T-cell (primary cell): ENCODE measurements at regions not wholly inside any gene's neighbourhood (a gene's known extent, or its start where the extent isn't known, plus 50 kb on each side); places are given as distances from the start of the nearest gene placed in this dataset.

Experiments used
- ATAC-seq, 4 experiments: fragments of 200-7000 bp in 3 of 4; fragments of 150-1000 bp in 1 of 4; cut with Tn5 transposase; replicated peaks in 1 of 4; 1 replicate in 3 of 4; 2 replicates in 1 of 4; pipeline ENCODE4 v1.10.0; 2021; ENCODE audit warnings: moderate library complexity in 3 of 4, mild to moderate bottlenecking in 2 of 4, moderate number of reproducible peaks in 1 of 4
- CTCF ChIA-PET, 2 donors: fragments of 300-600 bp; sonication (Branson Sonifier 250); formaldehyde crosslinking; loops; one replicate each; lab custom pipeline; 2022; ENCODE audit warnings: antibody characterized with exemption in 2 of 2; lab: Charles Lee
- POLR2A ChIA-PET, 2 donors: fragments of 300-600 bp; sonication (Branson Sonifier 250); formaldehyde crosslinking; loops; one replicate each; lab custom pipeline; 2022; ENCODE audit warnings: antibody characterized with exemption in 2 of 2; lab: Charles Lee
- DNase-seq, 35 experiments: peaks; one replicate each; pipeline versions ENCODE4 v3.0.0 to v3.0.0-alpha.2; 2013 to 2023
- H3K27ac ChIP-seq: one replicate; pipeline ENCODE4 v1.5.1; 2013; ENCODE audit warnings: low read length
- H3K27me3 ChIP-seq, 2 experiments: replicated peaks in 1 of 2; 1 replicate in 1 of 2; 2 replicates in 1 of 2; pipeline versions ENCODE4 v1.6.1 to v1.7.0; 2013; ENCODE audit warnings: low read length in 1 of 2, mixed read lengths in 1 of 2; ENCODE audit not compliant: control insufficient read depth in 2 of 2, insufficient read depth in 2 of 2; ENCODE audit errors: extremely low read depth in 1 of 2
- H3K36me3 ChIP-seq, 2 donors: 1 replicate in 1 of 2; 2 replicates in 1 of 2; pipeline versions ENCODE4 v1.6.1 to v1.7.0; 2013; ENCODE audit warnings: low read length in 1 of 2; ENCODE audit not compliant: control insufficient read depth in 2 of 2, insufficient read depth in 1 of 2; ENCODE audit errors: extremely low read depth in 1 of 2
- H3K4me1 ChIP-seq, 2 experiments: 1 replicate in 1 of 2; 2 replicates in 1 of 2; pipeline versions ENCODE4 v1.6.1 to v1.7.0; 2013; ENCODE audit warnings: low read length in 2 of 2, mixed read lengths in 1 of 2; ENCODE audit not compliant: insufficient read depth in 2 of 2, control insufficient read depth in 1 of 2; ENCODE audit errors: extremely low read depth in 1 of 2
- H3K4me3 ChIP-seq, 2 donors: 1 replicate in 1 of 2; 2 replicates in 1 of 2; pipeline versions ENCODE4 v1.5.1 to v1.7.0; 2013; ENCODE audit warnings: mild to moderate bottlenecking in 2 of 2, low read length in 1 of 2, moderate library complexity in 1 of 2; ENCODE audit not compliant: control insufficient read depth in 1 of 2; ENCODE audit errors: extremely low read depth in 1 of 2
- H3K9me3 ChIP-seq: 2 replicates; pipeline ENCODE4 v1.7.0; 2013
- H3K27ac Mint-ChIP-seq, 2 donors: one replicate each; pipeline ENCODE4 v1.8.0; 2020 to 2021; ENCODE audit warnings: mild to moderate bottlenecking in 2 of 2, mixed read lengths in 2 of 2
- H3K27me3 Mint-ChIP-seq, 2 donors: one replicate each; pipeline ENCODE4 v1.8.0; 2021 to 2022; ENCODE audit warnings: mixed read lengths in 2 of 2
- H3K36me3 Mint-ChIP-seq: one replicate; pipeline ENCODE4 v1.8.0; 2021; ENCODE audit warnings: mixed read lengths
- H3K4me1 Mint-ChIP-seq, 3 donors: one replicate each; pipeline ENCODE4 v1.8.0; 2020 to 2022; ENCODE audit warnings: mixed read lengths in 3 of 3, mild to moderate bottlenecking in 1 of 3
- H3K4me3 Mint-ChIP-seq, 3 donors: one replicate each; pipeline ENCODE4 v1.8.0; 2020 to 2022; ENCODE audit warnings: mild to moderate bottlenecking in 3 of 3, mixed read lengths in 3 of 3, moderate library complexity in 3 of 3
- H3K9me3 Mint-ChIP-seq, 3 donors: one replicate each; pipeline ENCODE4 v1.8.0; 2020 to 2022; ENCODE audit warnings: mixed read lengths in 3 of 3
- WGBS: methylation state at CpG from one replicate; pipeline ENCODE4 v1.1.5; 2013; ENCODE audit warnings: missing lambda C conversion rate; ENCODE audit not compliant: insufficient coverage; 5-methylcytosine and 5-hydroxymethylcytosine counted together

DNA sequence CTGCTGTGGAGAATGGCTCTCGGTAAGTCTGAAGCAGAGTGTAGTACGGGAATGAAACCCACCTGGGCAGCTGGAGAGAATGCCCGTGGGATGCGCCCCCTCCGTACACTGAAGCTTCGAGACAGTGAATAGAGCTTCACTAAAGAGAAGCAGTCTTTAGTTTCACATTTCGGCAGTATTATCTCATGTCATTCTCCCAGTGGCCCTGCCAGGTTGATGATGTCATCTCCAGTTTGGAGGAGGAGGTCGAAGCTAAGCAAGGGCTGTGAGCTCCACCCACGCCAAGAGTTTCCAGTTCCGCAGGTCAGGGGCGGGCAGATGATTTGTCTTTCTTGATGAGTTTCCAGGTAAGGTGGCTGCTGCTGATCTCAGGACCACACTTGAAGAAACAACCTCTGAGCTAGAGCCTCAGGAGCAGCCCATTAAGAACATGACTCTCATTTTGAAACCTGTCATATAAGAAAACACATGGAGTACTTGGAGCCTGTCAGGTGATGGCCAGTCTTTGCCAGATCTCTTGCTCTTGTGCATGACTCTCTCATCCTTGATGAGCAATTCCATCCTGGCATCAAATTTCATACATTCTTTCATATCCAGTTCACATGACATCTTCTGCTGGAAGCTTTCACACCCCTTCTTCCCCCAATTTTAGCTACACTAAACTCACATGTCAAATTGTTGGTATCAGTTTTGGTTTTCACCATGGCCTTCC, 475.0 kb downstream of the RNF144A start:
- ChIA-PET CTCF (no interaction called here), POLR2A (no interaction called here)
- ATAC-seq (no peak), DNase-seq (no peak)
- Mint-ChIP-seq H3K9me3 (no peaks in the 10 kb centered on the region), H3K27ac (no peak overlapping the region), H3K4me1 (no peaks in the 10 kb centered on the region), H3K4me3 (no peak overlapping the region), H3K36me3 (no peaks in the 10 kb centered on the region), H3K27me3 (peaks cover 2 to 5% of the 10 kb centered on the region in 2 donors)
- Histone ChIP-seq H3K4me1 (no peaks in the 10 kb centered on the region), H3K4me3 (no peak overlapping the region), H3K36me3 (no peaks in the 10 kb centered on the region), H3K27me3 (no peaks in the 10 kb centered on the region), H3K27ac (no peak overlapping the region), H3K9me3 (no peaks in the 10 kb centered on the region)
- 97% methylated on average over 5 of the region's 11 CpGs for WGBS

DNA sequence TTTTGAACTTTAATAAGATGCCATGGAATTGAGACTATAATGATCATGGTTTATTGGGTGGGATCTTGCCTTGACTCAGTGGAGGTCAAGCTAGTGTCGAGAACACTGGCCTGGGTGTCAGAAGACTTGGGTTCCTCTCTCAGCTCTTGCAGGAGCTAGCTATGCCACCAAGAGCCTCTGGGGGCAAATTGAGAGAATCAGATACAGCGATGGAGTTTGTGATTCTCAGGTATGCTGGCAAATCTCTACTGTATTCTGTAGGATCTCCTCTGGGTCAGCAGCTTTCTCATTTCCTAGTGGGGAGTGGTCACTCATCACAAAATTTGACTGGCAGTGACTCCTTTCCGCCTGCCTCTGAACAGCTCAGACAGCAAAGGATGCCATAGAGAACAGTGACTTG, 477.0 kb downstream of the RNF144A start:
- Histone ChIP-seq H3K27ac (no peak overlapping the region), H3K4me1 (no peaks in the 10 kb centered on the region), H3K9me3 (no peaks in the 10 kb centered on the region), H3K27me3 (no peaks in the 10 kb centered on the region), H3K4me3 (no peak overlapping the region), H3K36me3 (no peaks in the 10 kb centered on the region)
- DNase-seq = no peak
- H3K27ac Mint-ChIP-seq = peak overlapping the region in 1 of 2 donors; percentile 11
- ChIA-PET POLR2A (no interaction called here), CTCF (no interaction called here)
- H3K9me3 Mint-ChIP-seq = no peaks in the 10 kb centered on the region
- 100% methylated on average over 2 of the region's 3 CpGs for WGBS
- H3K4me1 Mint-ChIP-seq = no peaks in the 10 kb centered on the region
- H3K4me3 Mint-ChIP-seq = no peak overlapping the region
- no peak for ATAC-seq
- H3K36me3 Mint-ChIP-seq = no peaks in the 10 kb centered on the region
- H3K27me3 Mint-ChIP-seq = peaks cover 2 to 5% of the 10 kb centered on the region in 2 donors

DNA sequence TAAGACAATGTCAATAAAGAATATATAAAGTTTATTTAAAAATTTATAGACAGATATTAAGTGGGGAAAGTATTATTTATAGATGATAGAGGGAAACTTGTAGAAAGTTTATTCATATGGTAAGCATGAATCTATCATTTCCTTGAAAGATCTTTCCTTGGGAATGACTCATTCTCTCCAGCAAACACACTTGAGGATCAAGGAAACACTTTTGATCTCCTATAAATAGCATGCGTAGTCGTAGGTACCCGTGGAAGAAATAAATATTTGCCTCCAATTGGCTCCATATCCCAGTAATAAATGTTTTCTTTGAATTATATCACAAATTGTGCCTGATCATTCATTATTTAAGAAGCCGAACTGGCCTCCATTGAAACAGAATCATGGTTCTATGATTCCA, 483.4 kb downstream of the RNF144A start:
- no peaks in the 10 kb centered on the region for H3K36me3 Mint-ChIP-seq
- Histone ChIP-seq H3K27ac (no peak overlapping the region), H3K4me1 (peaks cover 7 to 13% of the 10 kb centered on the region in 2 experiments), H3K36me3 (no peaks in the 10 kb centered on the region), H3K4me3 (no peak overlapping the region), H3K27me3 (peaks cover 0 to 13% of the 10 kb centered on the region in 2 experiments), H3K9me3 (no peaks in the 10 kb centered on the region)
- H3K4me3 Mint-ChIP-seq = no peak overlapping the region
- H3K9me3 Mint-ChIP-seq = no peaks in the 10 kb centered on the region
- ChIA-PET POLR2A (no interaction called here), CTCF (no interaction called here)
- peaks cover 13 to 22% (median 14%) of the 10 kb centered on the region in 3 donors for H3K4me1 Mint-ChIP-seq
- H3K27me3 Mint-ChIP-seq = peaks cover 15 to 18% of the 10 kb centered on the region in 2 donors
- no CpG with 5 or more reads among the region's 4 CpGs for WGBS
- no peak for ATAC-seq
- H3K27ac Mint-ChIP-seq = no peak overlapping the region
- no peak for DNase-seq

DNA sequence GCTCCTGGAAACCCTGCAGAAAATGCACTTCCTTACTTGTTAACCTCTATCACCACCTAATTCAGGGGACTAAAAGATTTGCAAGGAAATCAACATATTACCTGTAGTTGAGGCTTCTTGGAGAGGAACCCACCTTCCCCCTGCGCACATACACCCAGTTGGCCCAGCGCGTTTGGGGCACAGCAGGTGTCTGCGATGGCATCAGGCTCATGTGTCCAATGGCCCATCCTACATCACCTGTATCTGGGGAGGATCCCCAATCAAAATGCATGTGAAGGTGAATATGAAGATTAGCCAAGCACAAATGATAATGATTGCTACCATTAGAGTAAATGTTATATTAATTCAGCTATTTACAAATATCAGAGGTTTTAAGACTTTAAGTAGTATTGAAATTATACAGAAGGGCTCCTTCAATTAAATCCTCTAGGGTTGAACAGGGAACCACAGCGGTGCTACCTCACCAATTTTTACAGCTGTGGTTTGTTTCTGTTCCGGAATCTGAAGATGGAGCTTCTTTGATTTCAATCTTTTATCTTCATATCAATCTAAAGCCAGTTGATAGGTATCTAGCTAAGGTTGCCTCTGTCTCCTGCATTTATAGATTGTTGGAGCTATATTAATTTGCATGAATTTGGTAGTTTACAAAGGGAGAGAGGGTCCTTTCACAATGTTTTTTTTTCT, 486.0 kb downstream of the RNF144A start:
- no peak overlapping the region for H3K4me3 ChIP-seq
- no peak overlapping the region for H3K27ac ChIP-seq
- peaks cover 21 to 24% of the 10 kb centered on the region in 2 donors for H3K27me3 Mint-ChIP-seq
- no peaks in the 10 kb centered on the region for H3K9me3 ChIP-seq
- ChIA-PET POLR2A (no interaction called here), CTCF (interaction anchor here in 1 of 2 donors (1.0 kb wide), 1 partner anchor 11 kb away, joined by 3 read pairs; no protein-coding TSS in a partner anchor)
- peaks cover 0 to 13% of the 10 kb centered on the region in 2 experiments for H3K27me3 ChIP-seq
- H3K27ac Mint-ChIP-seq = no peak overlapping the region
- DNase-seq (peak in 1 of 35 experiments; percentile 16), ATAC-seq (peak in 2 of 4 experiments; percentile 30 to 64)
- H3K4me1 Mint-ChIP-seq = peaks cover 13 to 22% (median 14%) of the 10 kb centered on the region in 3 donors
- no CpG with 5 or more reads among the region's 6 CpGs for WGBS
- no peaks in the 10 kb centered on the region for H3K36me3 Mint-ChIP-seq
- no peaks in the 10 kb centered on the region for H3K36me3 ChIP-seq
- H3K9me3 Mint-ChIP-seq = no peaks in the 10 kb centered on the region
- H3K4me3 Mint-ChIP-seq = peak overlapping the region in 1 of 3 donors; percentile 17
- peaks cover 7 to 13% of the 10 kb centered on the region in 2 experiments for H3K4me1 ChIP-seq

DNA sequence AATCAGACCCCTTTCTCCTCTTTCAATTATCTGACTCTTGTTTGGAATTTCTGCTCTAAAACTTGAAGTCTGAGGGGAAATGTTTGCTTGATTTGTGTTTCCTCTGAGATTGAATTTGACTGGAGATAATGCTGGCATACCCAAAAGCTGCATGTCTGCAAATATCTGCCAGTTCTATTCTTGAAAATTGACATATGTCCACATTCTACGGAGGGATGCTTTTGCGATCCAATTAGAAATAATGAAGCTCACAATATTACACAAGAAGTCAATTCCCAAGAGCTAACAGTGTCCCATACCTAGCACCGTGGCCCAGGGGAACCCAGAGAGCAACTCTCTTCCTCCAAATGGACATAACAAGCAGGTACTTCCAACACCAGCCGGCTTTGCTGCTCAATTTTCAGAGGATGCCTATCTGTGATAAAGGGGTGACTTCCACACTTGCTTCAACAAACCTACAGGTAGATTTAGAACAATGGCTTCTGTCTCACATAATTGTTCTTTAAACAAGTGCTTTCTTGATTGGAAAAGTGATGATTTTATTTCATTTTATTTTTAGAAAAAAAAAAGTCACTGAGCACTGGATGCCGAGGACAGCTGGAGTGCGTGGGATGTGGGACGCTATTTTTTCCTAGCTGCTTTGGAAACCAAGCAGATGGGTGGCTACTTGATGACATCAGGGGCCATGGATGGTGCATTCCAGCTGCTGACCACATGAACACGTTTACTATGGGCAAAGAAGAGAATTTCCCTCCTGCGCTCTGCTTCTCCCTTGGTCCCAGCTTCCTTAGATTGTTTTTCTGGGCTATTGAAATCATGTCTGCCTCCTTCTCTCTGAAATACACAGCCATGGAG, 488.9 kb downstream of the RNF144A start:
- Histone ChIP-seq H3K27ac (no peak overlapping the region), H3K4me3 (no peak overlapping the region), H3K9me3 (no peaks in the 10 kb centered on the region), H3K36me3 (no peaks in the 10 kb centered on the region), H3K27me3 (peaks cover 0 to 11% of the 10 kb centered on the region in 2 experiments), H3K4me1 (peaks cover 7 to 13% of the 10 kb centered on the region in 2 experiments)
- ATAC-seq = no peak
- H3K4me3 Mint-ChIP-seq = no peak overlapping the region
- ChIA-PET CTCF (no interaction called here), POLR2A (no interaction called here)
- DNase-seq = no peak
- H3K27ac Mint-ChIP-seq = no peak overlapping the region
- WGBS = 88% methylated on average over 7 of the region's 9 CpGs
- no peaks in the 10 kb centered on the region for H3K9me3 Mint-ChIP-seq
- H3K27me3 Mint-ChIP-seq = peaks cover 18 to 24% of the 10 kb centered on the region in 2 donors
- H3K36me3 Mint-ChIP-seq = no peaks in the 10 kb centered on the region
- H3K4me1 Mint-ChIP-seq = peaks cover 13 to 22% (median 14%) of the 10 kb centered on the region in 3 donors

DNA sequence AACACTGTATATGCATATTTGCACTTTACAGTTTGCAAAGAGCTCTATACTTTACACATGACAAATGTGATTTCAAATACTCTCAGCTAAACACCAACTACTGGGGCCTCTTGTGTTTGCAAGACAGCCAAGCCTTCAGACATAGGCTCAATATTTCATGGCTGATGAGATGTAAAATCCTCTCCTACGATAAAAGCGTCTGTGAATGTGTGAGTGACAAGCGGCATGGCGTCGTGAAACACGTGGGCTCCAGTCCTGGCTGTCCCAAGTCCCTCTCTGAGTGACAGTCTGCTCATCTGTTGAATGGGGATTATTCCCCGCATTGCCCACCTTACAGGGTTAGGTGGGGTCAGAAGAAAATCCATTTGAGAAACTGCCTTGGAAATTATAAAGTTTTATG, 489.8 kb downstream of the RNF144A start:
- ChIA-PET POLR2A (no interaction called here), CTCF (no interaction called here)
- Mint-ChIP-seq H3K27ac (no peak overlapping the region), H3K4me3 (no peak overlapping the region), H3K9me3 (no peaks in the 10 kb centered on the region), H3K36me3 (no peaks in the 10 kb centered on the region), H3K27me3 (peaks cover 18 to 24% of the 10 kb centered on the region in 2 donors), H3K4me1 (peaks cover 13 to 22% (median 14%) of the 10 kb centered on the region in 3 donors)
- DNase-seq (no peak), ATAC-seq (no peak)
- peaks cover 7 to 13% of the 10 kb centered on the region in 2 experiments for H3K4me1 ChIP-seq
- 89% methylated on average over 6 of the region's 7 CpGs for WGBS
- no peak overlapping the region for H3K4me3 ChIP-seq
- H3K9me3 ChIP-seq = no peaks in the 10 kb centered on the region
- H3K36me3 ChIP-seq = no peaks in the 10 kb centered on the region
- peaks cover 0 to 10% of the 10 kb centered on the region in 2 experiments for H3K27me3 ChIP-seq
- no peak overlapping the region for H3K27ac ChIP-seq
